ENCODE measurements at regions not wholly inside any gene's neighbourhood (a gene's known extent, or its start where the extent isn't known, plus 50 kb on each side); places are given as distances from the start of the nearest gene placed in this dataset.

GRCh38 chr17:17416400-17417360 is 60.1 kb upstream of the MED9 start:
- TF ChIP-seq CTCF (IDR thresholded peaks at IDR 0.05; ENCODE audit: insufficient read depth, low read depth, low read length, missing control alignments): no peak
- no peak for DNase-seq (ENCODE audit: low read depth)
- H3K4me3 ChIP-seq (ENCODE audit: low read depth, low read length): no peak overlapping the region

GRCh38 chr17:17417718-17418181 is 59.0 kb upstream of the MED9 start:
- DNase-seq (ENCODE audit: low read depth): no peak

GRCh38 chr17:17419166-17419565 is 57.6 kb upstream of the MED9 start:
- DNase-seq (ENCODE audit: low read depth): no peak
- TF ChIP-seq CTCF (IDR thresholded peaks at IDR 0.05; ENCODE audit: insufficient read depth, low read depth, low read length, missing control alignments): no peak
- no peak overlapping the region for H3K4me3 ChIP-seq (ENCODE audit: low read depth, low read length)

More at GRCh38 chr17:17417718-17418181, 59.0 kb upstream of the MED9 start:
- no peak overlapping the region for H3K4me3 ChIP-seq (ENCODE audit: low read depth, low read length)
- no peak for TF ChIP-seq CTCF (IDR thresholded peaks at IDR 0.05; ENCODE audit: insufficient read depth, low read depth, low read length, missing control alignments)

- no peak for TF ChIP-seq CTCF (IDR thresholded peaks at IDR 0.05; ENCODE audit: insufficient read depth, low read depth, low read length, missing control alignments)
- H3K4me3 ChIP-seq (ENCODE audit: low read depth, low read length): no peak overlapping the region
- no peak for DNase-seq (ENCODE audit: low read depth)
These were observed 57.2 kb upstream of the MED9 start for GRCh38 chr17:17419631-17420030.

GRCh38 chr17:17420082-17420481 is 56.7 kb upstream of the MED9 start:
- no peak for TF ChIP-seq CTCF (IDR thresholded peaks at IDR 0.05; ENCODE audit: insufficient read depth, low read depth, low read length, missing control alignments)

GRCh38 chr17:17420561-17421269 is 56.1 kb upstream of the MED9 start:
- no peak for TF ChIP-seq CTCF (IDR thresholded peaks at IDR 0.05; ENCODE audit: insufficient read depth, low read depth, low read length, missing control alignments)
- DNase-seq (ENCODE audit: low read depth): no peak
- no peak overlapping the region for H3K4me3 ChIP-seq (ENCODE audit: low read depth, low read length)

More at GRCh38 chr17:17420082-17420481, 56.7 kb upstream of the MED9 start:
- H3K4me3 ChIP-seq (ENCODE audit: low read depth, low read length): no peak overlapping the region
- DNase-seq (ENCODE audit: low read depth): no peak

All from GM12865 (cell line).